HG03159 (cell line): ENCODE measurements at regions not wholly inside any gene's neighbourhood (a gene's known extent, or its start where the extent isn't known, plus 50 kb on each side); places are given as distances from the start of the nearest gene placed in this dataset.
"Not testable (repeated sequence)": the region's sequence is repeated elsewhere in the genome, so short reads cannot be mapped to it uniquely, and the experiment has no call there.

ENCODE experiments used
- ATAC-seq: cut with Tn5 transposase; IDR thresholded peaks from one replicate; pipeline ENCODE4 v1.9.1; 2021; ENCODE audit warnings: mild to moderate bottlenecking, moderate library complexity; ENCODE audit not compliant: unreplicated experiment

- not testable (repeated sequence) for ATAC-seq
Measured at GRCh38 chr5:18399461-18400327, 765.4 kb downstream of the TAF11L14 start.

DNA sequence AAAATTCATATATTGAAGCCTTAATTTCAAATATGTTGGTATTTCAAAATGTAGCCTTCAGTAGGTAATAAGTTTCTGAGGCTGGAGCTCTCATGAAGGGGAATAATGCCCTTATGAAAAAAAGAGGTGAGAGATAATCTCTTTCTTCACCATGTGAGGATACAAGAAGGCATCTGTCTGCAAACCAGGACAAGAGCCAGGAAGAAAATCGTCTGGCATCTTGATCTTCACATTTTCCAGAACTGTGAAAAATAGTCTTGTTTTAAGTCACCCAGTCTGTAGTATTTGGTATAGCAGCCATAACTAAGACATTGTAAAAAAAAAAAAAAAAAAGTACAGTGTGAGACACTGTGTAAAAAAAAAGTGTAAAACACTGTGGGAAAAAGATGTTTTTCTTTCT is 768.9 kb downstream of the TAF11L14 start:
- no peak for ATAC-seq

- no peak for ATAC-seq
Measured at GRCh38 chr5:18403941-18404438, 769.7 kb downstream of the TAF11L14 start.

DNA sequence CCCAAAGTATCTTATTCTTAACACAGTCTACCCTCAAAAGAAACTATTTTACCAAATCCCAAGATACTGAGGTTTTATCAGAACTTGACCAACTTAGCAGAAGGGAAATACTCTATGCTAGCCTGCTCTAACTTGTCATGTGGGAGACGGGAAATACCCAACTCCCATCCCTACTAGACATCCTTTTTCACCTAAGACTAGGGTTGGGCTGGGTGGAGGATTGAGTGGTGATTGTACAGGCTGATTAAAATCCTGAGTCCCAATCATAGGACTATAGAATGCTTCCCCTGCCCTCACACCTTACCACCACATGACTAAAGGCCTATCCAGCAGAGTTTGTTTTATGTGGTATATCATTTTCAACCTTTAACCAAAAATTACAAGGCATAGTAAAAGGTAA is 786.5 kb downstream of the TAF11L14 start:
- no peak for ATAC-seq

GRCh38 chr5:18433336-18433735 is 799.1 kb downstream of the TAF11L14 start:
- ATAC-seq, result no peak

DNA sequence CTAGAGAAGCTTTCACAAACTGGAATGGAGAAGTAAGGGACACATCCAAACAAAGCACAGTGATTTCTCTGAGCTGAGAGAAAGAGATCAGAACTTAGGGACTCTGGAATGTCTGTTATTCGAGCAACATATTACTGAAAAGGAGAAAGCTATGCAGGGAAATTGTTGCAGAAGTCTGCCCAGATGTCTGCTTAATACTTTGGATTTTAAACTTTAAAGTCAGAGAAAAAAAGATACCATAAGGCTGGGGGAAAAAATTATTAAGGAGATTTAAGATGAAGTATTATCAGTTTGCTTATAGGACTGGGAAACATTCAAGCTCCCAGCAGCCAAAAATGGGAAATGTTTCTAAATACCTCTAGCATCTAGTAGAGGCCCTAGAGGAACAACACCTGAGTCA is 803.9 kb downstream of the TAF11L14 start:
- ATAC-seq, result no peak

DNA sequence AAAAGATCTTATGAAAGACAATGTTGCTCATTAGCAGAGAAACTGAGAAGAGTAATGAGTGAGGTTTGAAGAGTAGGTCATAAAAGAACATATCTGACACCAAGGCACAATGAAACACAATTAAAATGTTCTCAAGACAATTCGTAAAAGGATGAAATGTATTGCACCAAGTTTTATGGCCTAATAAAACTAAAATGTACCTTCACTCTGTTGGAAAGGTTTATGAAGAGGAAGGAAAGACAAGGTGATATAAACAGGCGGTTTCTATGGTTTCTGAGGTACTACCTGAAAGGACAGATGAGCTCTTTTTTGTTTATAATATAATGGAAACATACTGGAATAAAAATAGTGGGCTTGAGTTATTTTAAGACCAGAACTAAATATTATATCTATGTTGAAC is 821.3 kb downstream of the TAF11L14 start:
- no peak for ATAC-seq

- ATAC-seq, result no peak
Measured at GRCh38 chr5:18457255-18457654, 823.0 kb downstream of the TAF11L14 start.

GRCh38 chr5:18461766-18462165 is 827.5 kb downstream of the TAF11L14 start:
- no peak for ATAC-seq

GRCh38 chr5:18465833-18466681 is 831.8 kb downstream of the TAF11L14 start:
- no peak for ATAC-seq

DNA sequence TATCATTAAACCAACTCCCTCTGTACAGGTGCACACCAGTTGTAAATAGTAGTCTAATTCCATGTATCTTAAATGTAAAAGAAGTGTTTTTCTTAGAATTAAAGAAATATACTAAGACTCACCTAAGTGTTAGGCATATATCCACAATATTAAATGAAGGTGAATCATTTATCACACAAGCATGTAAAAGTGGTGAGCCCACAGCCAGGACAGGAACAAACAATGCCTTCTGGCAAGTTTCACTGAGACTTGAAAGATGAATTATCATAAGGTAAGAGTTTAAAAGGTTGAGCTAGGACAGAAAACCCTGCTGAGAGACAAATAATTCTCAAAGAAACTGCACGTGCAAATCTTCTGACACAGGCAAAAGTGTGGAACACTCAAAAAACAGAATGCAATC is 832.5 kb downstream of the TAF11L14 start:
- ATAC-seq, result no peak

DNA sequence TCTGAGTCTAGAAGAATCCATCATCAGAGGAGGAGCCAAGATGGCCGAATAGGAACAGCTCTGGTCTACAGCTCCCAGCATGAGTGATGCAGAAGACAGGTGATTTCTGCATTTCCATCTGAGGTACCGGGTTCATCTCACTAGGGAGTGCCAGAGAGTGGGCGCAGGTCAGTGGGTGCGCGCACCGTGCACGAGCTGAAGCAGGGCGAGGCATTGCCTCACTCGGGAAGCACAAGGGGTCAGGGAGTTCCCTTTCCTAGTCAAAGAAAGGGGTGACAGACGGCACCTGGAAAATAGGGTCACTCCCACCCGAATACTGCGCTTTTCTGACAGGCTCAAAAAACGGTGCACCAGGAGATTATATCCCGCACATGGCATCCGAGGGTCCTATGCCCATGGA is 837.5 kb downstream of the TAF11L14 start:
- ATAC-seq, result not testable (repeated sequence)

- no peak for ATAC-seq
Measured at GRCh38 chr5:18483451-18483850, 849.2 kb downstream of the TAF11L14 start.

DNA sequence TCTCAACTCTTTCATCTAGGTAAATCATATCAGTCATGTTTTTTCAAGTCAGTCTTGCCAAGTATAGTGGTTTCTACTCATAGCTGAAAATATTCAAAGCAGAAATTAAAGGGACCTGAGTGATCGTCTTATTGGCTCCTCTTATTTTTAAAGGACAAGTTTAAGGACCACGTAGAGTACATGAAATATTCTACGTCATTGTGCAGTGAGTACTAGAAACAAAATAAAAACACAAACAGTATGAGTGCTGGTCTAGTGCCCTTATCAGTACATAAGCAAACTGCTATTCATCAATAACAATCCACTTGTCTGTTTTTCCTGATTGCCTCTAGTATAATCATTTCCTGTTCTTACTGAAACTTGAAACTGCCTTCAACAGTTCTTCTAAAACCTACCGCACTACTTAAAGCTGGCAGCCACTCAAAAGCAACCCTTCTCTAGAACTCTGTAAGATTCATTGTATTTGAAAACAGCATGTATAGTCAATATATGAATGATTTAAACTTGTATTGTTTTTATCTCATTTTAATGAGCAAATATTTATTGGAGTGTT is 853.7 kb downstream of the TAF11L14 start:
- no peak for ATAC-seq

GRCh38 chr5:18489703-18490102 is 855.4 kb downstream of the TAF11L14 start:
- no peak for ATAC-seq

GRCh38 chr5:18491349-18491748 is 857.1 kb downstream of the TAF11L14 start:
- ATAC-seq, result no peak

GRCh38 chr5:18495157-18495556 is 860.9 kb downstream of the TAF11L14 start:
- ATAC-seq, result no peak

DNA sequence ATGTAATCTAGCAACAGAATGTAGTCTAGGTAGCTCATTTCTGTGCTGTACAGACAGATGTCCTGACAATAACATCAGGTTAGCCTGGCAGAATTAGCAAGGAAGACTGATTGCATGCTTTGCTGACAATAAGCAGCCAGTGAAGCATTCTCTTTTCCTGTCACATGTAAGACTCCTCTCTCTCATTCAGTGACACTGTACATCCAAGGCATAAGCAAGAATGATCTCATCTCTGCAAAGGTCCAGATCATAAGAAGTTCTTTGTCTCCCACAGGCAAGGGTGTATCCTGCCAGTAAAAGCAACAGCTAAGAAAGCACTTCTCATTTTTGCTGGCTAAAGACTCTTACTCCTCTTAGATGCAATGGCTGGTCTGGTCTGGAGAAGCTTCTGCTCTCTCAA is 861.8 kb downstream of the TAF11L14 start:
- ATAC-seq, result no peak

GRCh38 chr5:18497089-18497488 is 862.8 kb downstream of the TAF11L14 start:
- no peak for ATAC-seq

GRCh38 chr5:18503797-18504328 is 869.6 kb downstream of the TAF11L14 start:
- ATAC-seq, result no peak

DNA sequence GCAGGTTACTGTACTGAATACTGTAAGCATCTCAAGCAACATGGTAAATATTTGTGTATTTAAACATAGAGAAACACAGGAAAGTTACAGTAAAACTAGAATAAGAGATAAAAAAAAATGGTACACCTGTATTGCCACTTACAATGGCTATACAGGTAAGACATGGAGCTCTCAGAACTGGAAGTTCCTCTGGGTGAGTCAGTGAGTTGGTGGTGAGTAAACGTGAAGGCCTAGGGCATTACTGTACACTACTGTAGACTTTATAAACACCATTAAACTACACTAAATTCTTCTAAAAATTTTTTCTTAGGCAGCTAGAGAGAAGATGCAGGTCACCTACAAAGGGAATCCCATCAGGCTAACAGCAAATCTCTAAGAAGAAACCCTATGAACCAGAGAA is 872.9 kb downstream of the TAF11L14 start:
- no peak for ATAC-seq
